ENCODE measurements at regions not wholly inside any gene's neighbourhood (a gene's known extent, or its start where the extent isn't known, plus 50 kb on each side); places are given as distances from the start of the nearest gene placed in this dataset.
"Not testable (repeated sequence)": the region's sequence is repeated elsewhere in the genome, so short reads cannot be mapped to it uniquely, and the experiment has no call there.

DNA sequence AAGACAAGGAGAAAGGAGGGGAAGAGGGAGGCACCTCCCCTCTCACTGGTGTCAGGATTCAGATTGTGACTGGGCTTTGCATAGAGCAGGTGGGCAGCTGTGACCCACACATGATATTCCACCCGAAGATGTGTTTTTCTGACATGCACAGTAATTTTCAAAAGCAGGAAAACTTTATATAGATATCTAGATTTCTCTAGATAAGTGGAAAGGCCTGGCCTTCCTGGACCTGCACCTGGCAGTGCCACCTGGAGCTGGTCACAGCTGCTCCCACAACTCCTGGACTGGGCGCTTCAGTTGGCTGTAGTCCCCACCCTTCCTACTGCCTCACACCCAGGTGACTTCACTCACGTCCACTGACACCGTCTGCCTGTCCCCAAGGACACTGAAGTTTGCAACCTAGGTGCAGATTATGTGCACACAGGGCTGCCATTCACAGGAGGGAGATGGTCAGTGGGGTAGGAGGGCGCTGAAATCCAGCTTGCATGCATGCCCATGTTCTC, 70.4 kb upstream of the PLGLB2 start:
- TF ChIP-seq, protein P1, sequence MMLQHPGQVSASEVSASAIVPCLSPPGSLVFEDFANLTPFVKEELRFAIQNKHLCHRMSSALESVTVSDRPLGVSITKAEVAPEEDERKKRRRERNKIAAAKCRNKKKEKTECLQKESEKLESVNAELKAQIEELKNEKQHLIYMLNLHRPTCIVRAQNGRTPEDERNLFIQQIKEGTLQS (CRISPR knock-in tag; IDR thresholded peaks at IDR 0.05): not testable (repeated sequence)
- TF ChIP-seq, protein P2, sequence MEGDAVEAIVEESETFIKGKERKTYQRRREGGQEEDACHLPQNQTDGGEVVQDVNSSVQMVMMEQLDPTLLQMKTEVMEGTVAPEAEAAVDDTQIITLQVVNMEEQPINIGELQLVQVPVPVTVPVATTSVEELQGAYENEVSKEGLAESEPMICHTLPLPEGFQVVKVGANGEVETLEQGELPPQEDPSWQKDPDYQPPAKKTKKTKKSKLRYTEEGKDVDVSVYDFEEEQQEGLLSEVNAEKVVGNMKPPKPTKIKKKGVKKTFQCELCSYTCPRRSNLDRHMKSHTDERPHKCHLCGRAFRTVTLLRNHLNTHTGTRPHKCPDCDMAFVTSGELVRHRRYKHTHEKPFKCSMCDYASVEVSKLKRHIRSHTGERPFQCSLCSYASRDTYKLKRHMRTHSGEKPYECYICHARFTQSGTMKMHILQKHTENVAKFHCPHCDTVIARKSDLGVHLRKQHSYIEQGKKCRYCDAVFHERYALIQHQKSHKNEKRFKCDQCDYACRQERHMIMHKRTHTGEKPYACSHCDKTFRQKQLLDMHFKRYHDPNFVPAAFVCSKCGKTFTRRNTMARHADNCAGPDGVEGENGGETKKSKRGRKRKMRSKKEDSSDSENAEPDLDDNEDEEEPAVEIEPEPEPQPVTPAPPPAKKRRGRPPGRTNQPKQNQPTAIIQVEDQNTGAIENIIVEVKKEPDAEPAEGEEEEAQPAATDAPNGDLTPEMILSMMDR (CRISPR knock-in tag; IDR thresholded peaks at IDR 0.05): not testable (repeated sequence)
- TF ChIP-seq TGIF2 (CRISPR knock-in tag; IDR thresholded peaks at IDR 0.05); KLF9 (CRISPR knock-in tag; IDR thresholded peaks at IDR 0.05; ENCODE audit: low read depth); SOX5 (CRISPR knock-in tag; IDR thresholded peaks at IDR 0.05; ENCODE audit: borderline replicate concordance): not testable (repeated sequence)
